ENCODE measurements at regions not wholly inside any gene's neighbourhood (a gene's known extent, or its start where the extent isn't known, plus 50 kb on each side); places are given as distances from the start of the nearest gene placed in this dataset.
A peak's percentile ranks its signal among the peaks of the same experiment; 100 is the strongest.

GRCh38 chrX:39691724-39692123 lies 406.0 kb downstream of the BCOR start:
- no peak for TF ChIP-seq ZBTB7A (IDR thresholded peaks at IDR 0.05; ENCODE audit: low read depth)
- no peak for TF ChIP-seq CEBPB (IDR thresholded peaks at IDR 0.05)
- no peak for TF ChIP-seq TCF12 (IDR thresholded peaks at IDR 0.05; ENCODE audit: low read depth)
- TF ChIP-seq CREB1 (IDR thresholded peaks at IDR 0.05; ENCODE audit: low read depth) = no peak
- TF ChIP-seq RAD21 (IDR thresholded peaks at IDR 0.05; ENCODE audit: low read depth) = no peak
- TF ChIP-seq TEAD4 (IDR thresholded peaks at IDR 0.05) = no peak
- no peak for TF ChIP-seq USF1 (IDR thresholded peaks at IDR 0.05)
- TF ChIP-seq TAF1 (IDR thresholded peaks at IDR 0.05; ENCODE audit: low read depth) = no peak
- no peak for TF ChIP-seq EGR1 (IDR thresholded peaks at IDR 0.05)
- TF ChIP-seq YY1 (IDR thresholded peaks at IDR 0.05; ENCODE audit: low read depth) = no peak
- no peak for TF ChIP-seq NFIC (IDR thresholded peaks at IDR 0.05)

- TF ChIP-seq FOXM1 (IDR thresholded peaks at IDR 0.05; ENCODE audit: borderline replicate concordance, low read depth) = no peak
- TF ChIP-seq EP300 (IDR thresholded peaks at IDR 0.05; ENCODE audit: borderline replicate concordance) = no peak
These were observed 405.0 kb downstream of the BCOR start for GRCh38 chrX:39692796-39693195.

- TF ChIP-seq CREB1 (IDR thresholded peaks at IDR 0.05; ENCODE audit: low read depth) (no peak), FOXM1 (IDR thresholded peaks at IDR 0.05; ENCODE audit: borderline replicate concordance, low read depth) (no peak), RAD21 (IDR thresholded peaks at IDR 0.05; ENCODE audit: low read depth) (no peak), TEAD4 (IDR thresholded peaks at IDR 0.05) (no peak), REST (IDR thresholded peaks at IDR 0.05; ENCODE audit: low read depth) (no peak), YY1 (IDR thresholded peaks at IDR 0.05; ENCODE audit: low read depth) (no peak), NFIC (IDR thresholded peaks at IDR 0.05) (no peak), TCF12 (IDR thresholded peaks at IDR 0.05; ENCODE audit: low read depth) (no peak), USF1 (IDR thresholded peaks at IDR 0.05) (no peak), MAX (IDR thresholded peaks at IDR 0.05) (no peak)
These were observed 404.5 kb downstream of the BCOR start for GRCh38 chrX:39693298-39693697.

- TF ChIP-seq MAX (IDR thresholded peaks at IDR 0.05) (no peak), CREB1 (IDR thresholded peaks at IDR 0.05; ENCODE audit: low read depth) (no peak), TEAD4 (IDR thresholded peaks at IDR 0.05) (no peak), NFIC (IDR thresholded peaks at IDR 0.05) (no peak), RAD21 (IDR thresholded peaks at IDR 0.05; ENCODE audit: low read depth) (no peak), FOXM1 (IDR thresholded peaks at IDR 0.05; ENCODE audit: borderline replicate concordance, low read depth) (no peak), CEBPB (IDR thresholded peaks at IDR 0.05) (no peak), EGR1 (IDR thresholded peaks at IDR 0.05) (no peak), USF1 (IDR thresholded peaks at IDR 0.05) (no peak), EP300 (IDR thresholded peaks at IDR 0.05; ENCODE audit: borderline replicate concordance) (no peak)
These were observed 394.5 kb downstream of the BCOR start for GRCh38 chrX:39703307-39703706.

- TF ChIP-seq ZBTB7A (IDR thresholded peaks at IDR 0.05; ENCODE audit: low read depth) (no peak), EP300 (IDR thresholded peaks at IDR 0.05; ENCODE audit: borderline replicate concordance) (no peak), MAX (IDR thresholded peaks at IDR 0.05) (no peak), RAD21 (IDR thresholded peaks at IDR 0.05; ENCODE audit: low read depth) (no peak), USF1 (IDR thresholded peaks at IDR 0.05) (no peak)
These were observed 393.2 kb downstream of the BCOR start for GRCh38 chrX:39704590-39704989.

GRCh38 chrX:39705290-39705689 lies 392.5 kb downstream of the BCOR start:
- TF ChIP-seq RAD21 (IDR thresholded peaks at IDR 0.05; ENCODE audit: low read depth) (peak; percentile 41), USF1 (IDR thresholded peaks at IDR 0.05) (peak; percentile 34; the same call in 1 of the 2 replicates), CREB1 (IDR thresholded peaks at IDR 0.05; ENCODE audit: low read depth) (no peak), FOXM1 (IDR thresholded peaks at IDR 0.05; ENCODE audit: borderline replicate concordance, low read depth) (no peak), TEAD4 (IDR thresholded peaks at IDR 0.05) (peak; percentile 40; the same call in 1 of the 2 replicates), EP300 (IDR thresholded peaks at IDR 0.05; ENCODE audit: borderline replicate concordance) (no peak), CEBPB (IDR thresholded peaks at IDR 0.05) (no peak), TAF1 (IDR thresholded peaks at IDR 0.05; ENCODE audit: low read depth) (no peak), ZBTB7A (IDR thresholded peaks at IDR 0.05; ENCODE audit: low read depth) (no peak), REST (IDR thresholded peaks at IDR 0.05; ENCODE audit: low read depth) (no peak), YY1 (IDR thresholded peaks at IDR 0.05; ENCODE audit: low read depth) (no peak), EGR1 (IDR thresholded peaks at IDR 0.05) (no peak), NFIC (IDR thresholded peaks at IDR 0.05) (peak; percentile 85), TCF12 (IDR thresholded peaks at IDR 0.05; ENCODE audit: low read depth) (peak; percentile 40; the same call in 1 of the 2 replicates), MAX (IDR thresholded peaks at IDR 0.05) (peak; percentile 48; the same call in 1 of the 2 replicates)

Measured in Ishikawa (cell line).